Panc1 (cell line): ENCODE measurements at regions not wholly inside any gene's neighbourhood (a gene's known extent, or its start where the extent isn't known, plus 50 kb on each side); places are given as distances from the start of the nearest gene placed in this dataset.

Source experiments
- ATAC-seq: fragments of 200-7000 bp; cut with Tn5 transposase; 2 replicates; pipeline ENCODE4 v1.9.1; 2020; ENCODE audit warnings: mild to moderate bottlenecking, moderate library complexity
- BruUV-seq: library from RNA; stranded (reverse); fragments of 400-500 nt; replicated peaks from 2 replicates; lab custom pipeline; 2021; lab: Mats Ljungman, UMichigan
- CTCF ChIA-PET: fragments of 300-600 bp; sonication (Branson Sonifier 250); formaldehyde crosslinking; loops from one replicate; lab custom pipeline; 2022; ENCODE audit warnings: antibody characterized with exemption; lab: Charles Lee
- POLR2A ChIA-PET: fragments of 300-600 bp; sonication (Branson Sonifier 250); formaldehyde crosslinking; loops from one replicate; lab custom pipeline; 2022; ENCODE audit warnings: antibody characterized with exemption; lab: Charles Lee
- DNase-seq: peaks from one replicate; pipeline ENCODE4 v3.0.0-alpha.2; 2010; ENCODE audit warnings: low read depth, low spot score
- H3K27ac ChIP-seq: 2 replicates; pipeline ENCODE4 v1.5.1; 2011; ENCODE audit warnings: mild to moderate bottlenecking, low read length, inconsistent platforms
- H3K27me3 ChIP-seq: fragments of 200-500 bp; sonication (Bioruptor generic); 2 replicates; pipeline ENCODE4 v1.6.0; 2014; ENCODE audit warnings: low read length, inconsistent platforms; ENCODE audit not compliant: control insufficient read depth, insufficient read depth
- H3K36me3 ChIP-seq: fragments of 200-500 bp; sonication (Bioruptor generic); 2 replicates; pipeline ENCODE4 v1.5.1; 2014; ENCODE audit warnings: inconsistent platforms, mild to moderate bottlenecking, low read length, moderate library complexity; ENCODE audit not compliant: control insufficient read depth, insufficient read depth
- H3K4me1 ChIP-seq: 2 replicates; pipeline ENCODE4 v1.5.1; 2011; ENCODE audit warnings: inconsistent platforms, mild to moderate bottlenecking, low read length, moderate library complexity; ENCODE audit not compliant: control insufficient read depth, insufficient read depth
- H3K4me3 ChIP-seq, 2 experiments: 2 replicates each; pipeline ENCODE4 v1.5.1; 2011 to 2012; ENCODE audit warnings: low read depth in 2 of 2, low read length in 2 of 2, mild to moderate bottlenecking in 2 of 2, inconsistent platforms in 1 of 2, moderate library complexity in 1 of 2
- H3K9me3 ChIP-seq: fragments of 200-500 bp; sonication (Bioruptor generic); 2 replicates; pipeline ENCODE4 v1.5.1; 2014; ENCODE audit warnings: low read depth, mild to moderate bottlenecking, inconsistent platforms, low read length, moderate library complexity; ENCODE audit not compliant: control insufficient read depth, insufficient read depth
- CTCF ChIP-seq: fragments of 450-650 bp; IDR thresholded peaks from 2 replicates; pipeline ENCODE4 v1.5.1; 2017; ENCODE audit warnings: mild to moderate bottlenecking
- POLR2AphosphoS5 ChIP-seq: IDR thresholded peaks from 2 replicates; pipeline ENCODE4 v1.6.1; 2012; ENCODE audit warnings: mild to moderate bottlenecking, low read depth, low read length, moderate library complexity
- SIN3A ChIP-seq: IDR thresholded peaks from 2 replicates; pipeline ENCODE4 v1.6.1; 2012; ENCODE audit warnings: low read depth, mild to moderate bottlenecking, low read length, moderate library complexity, borderline replicate concordance; ENCODE audit not compliant: insufficient read depth
- TCF7L2 ChIP-seq: IDR thresholded peaks from 2 replicates; pipeline ENCODE4 v1.6.1; 2011; ENCODE audit warnings: mild to moderate bottlenecking, low read depth, low read length, inconsistent platforms
- in situ Hi-C: cut with HindIII; loops from 2 replicates; pipeline ENCODE4 v1.10.0; 2016; ENCODE audit warnings: low sequenced_read_pairs, low pct_unique_long_range_greater_than_20kb
- intact Hi-C: fragments of 100-400 bp; cut with micrococcal nuclease; formaldehyde crosslinking; loops from one replicate; pipeline ENCODE4 v1.10.0; 2022; ENCODE audit not compliant: unreplicated experiment
- TF ChIP-seq, protein P1 (sequence below), 2 experiments: IDR thresholded peaks; 2 replicates each; pipeline ENCODE4 v1.6.1; 2011 to 2012; ENCODE audit warnings: low read depth in 2 of 2, control low read depth in 1 of 2, low read length in 1 of 2, mild to moderate bottlenecking in 1 of 2, moderate library complexity in 1 of 2; ENCODE audit not compliant: insufficient read depth in 1 of 2

GRCh38 chr5:119785057-119785456 is 155.7 kb downstream of the FAM170A start:
- H3K9me3 ChIP-seq = no peaks in the 10 kb centered on the region
- ChIA-PET POLR2A (no interaction called here), CTCF (no interaction called here)
- ATAC-seq (no peak), DNase-seq (no peak)
- no peaks in the 10 kb centered on the region for H3K36me3 ChIP-seq
- no peak for TF ChIP-seq CTCF
- no peak for TF ChIP-seq SIN3A
- no peak for TF ChIP-seq TCF7L2
- no peak for TF ChIP-seq POLR2AphosphoS5
- TF ChIP-seq, protein P1, sequence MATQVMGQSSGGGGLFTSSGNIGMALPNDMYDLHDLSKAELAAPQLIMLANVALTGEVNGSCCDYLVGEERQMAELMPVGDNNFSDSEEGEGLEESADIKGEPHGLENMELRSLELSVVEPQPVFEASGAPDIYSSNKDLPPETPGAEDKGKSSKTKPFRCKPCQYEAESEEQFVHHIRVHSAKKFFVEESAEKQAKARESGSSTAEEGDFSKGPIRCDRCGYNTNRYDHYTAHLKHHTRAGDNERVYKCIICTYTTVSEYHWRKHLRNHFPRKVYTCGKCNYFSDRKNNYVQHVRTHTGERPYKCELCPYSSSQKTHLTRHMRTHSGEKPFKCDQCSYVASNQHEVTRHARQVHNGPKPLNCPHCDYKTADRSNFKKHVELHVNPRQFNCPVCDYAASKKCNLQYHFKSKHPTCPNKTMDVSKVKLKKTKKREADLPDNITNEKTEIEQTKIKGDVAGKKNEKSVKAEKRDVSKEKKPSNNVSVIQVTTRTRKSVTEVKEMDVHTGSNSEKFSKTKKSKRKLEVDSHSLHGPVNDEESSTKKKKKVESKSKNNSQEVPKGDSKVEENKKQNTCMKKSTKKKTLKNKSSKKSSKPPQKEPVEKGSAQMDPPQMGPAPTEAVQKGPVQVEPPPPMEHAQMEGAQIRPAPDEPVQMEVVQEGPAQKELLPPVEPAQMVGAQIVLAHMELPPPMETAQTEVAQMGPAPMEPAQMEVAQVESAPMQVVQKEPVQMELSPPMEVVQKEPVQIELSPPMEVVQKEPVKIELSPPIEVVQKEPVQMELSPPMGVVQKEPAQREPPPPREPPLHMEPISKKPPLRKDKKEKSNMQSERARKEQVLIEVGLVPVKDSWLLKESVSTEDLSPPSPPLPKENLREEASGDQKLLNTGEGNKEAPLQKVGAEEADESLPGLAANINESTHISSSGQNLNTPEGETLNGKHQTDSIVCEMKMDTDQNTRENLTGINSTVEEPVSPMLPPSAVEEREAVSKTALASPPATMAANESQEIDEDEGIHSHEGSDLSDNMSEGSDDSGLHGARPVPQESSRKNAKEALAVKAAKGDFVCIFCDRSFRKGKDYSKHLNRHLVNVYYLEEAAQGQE (IDR thresholded peaks at IDR 0.05; ENCODE audit: insufficient read depth in 1 of 2, low read depth in 2 of 2, low read length in 1 of 2) = no peak
- H3K27me3 ChIP-seq = no peaks in the 10 kb centered on the region
- no peak overlapping the region for H3K4me3 ChIP-seq
- H3K27ac ChIP-seq = no peak overlapping the region
- in situ Hi-C loops (no loop called here), intact Hi-C loops (no loop called here)
- BruUV-seq = no TSS peak
- no peaks in the 10 kb centered on the region for H3K4me1 ChIP-seq

- Histone ChIP-seq H3K9me3 (no peaks in the 10 kb centered on the region), H3K27ac (no peak overlapping the region), H3K4me3 (no peak overlapping the region), H3K36me3 (no peaks in the 10 kb centered on the region), H3K27me3 (no peaks in the 10 kb centered on the region), H3K4me1 (no peaks in the 10 kb centered on the region)
- CTCF ChIA-PET = no interaction called here
- TF ChIP-seq, protein P1 (IDR thresholded peaks at IDR 0.05; ENCODE audit: insufficient read depth in 1 of 2, low read depth in 2 of 2, low read length in 1 of 2) = no peak
- TF ChIP-seq CTCF = no peak
- no peak for TF ChIP-seq TCF7L2
- TF ChIP-seq POLR2AphosphoS5 = no peak
- no peak for TF ChIP-seq SIN3A
- intact Hi-C loops (no loop called here), in situ Hi-C loops (no loop called here)
- ATAC-seq = no peak
- BruUV-seq = no TSS peak
- POLR2A ChIA-PET = no interaction called here
- no peak for DNase-seq
Observed at GRCh38 chr5:119789406-119790117, 160.2 kb downstream of the FAM170A start.
